ENCODE measurements at regions not wholly inside any gene's neighbourhood (a gene's known extent, or its start where the extent isn't known, plus 50 kb on each side); places are given as distances from the start of the nearest gene placed in this dataset.

DNA sequence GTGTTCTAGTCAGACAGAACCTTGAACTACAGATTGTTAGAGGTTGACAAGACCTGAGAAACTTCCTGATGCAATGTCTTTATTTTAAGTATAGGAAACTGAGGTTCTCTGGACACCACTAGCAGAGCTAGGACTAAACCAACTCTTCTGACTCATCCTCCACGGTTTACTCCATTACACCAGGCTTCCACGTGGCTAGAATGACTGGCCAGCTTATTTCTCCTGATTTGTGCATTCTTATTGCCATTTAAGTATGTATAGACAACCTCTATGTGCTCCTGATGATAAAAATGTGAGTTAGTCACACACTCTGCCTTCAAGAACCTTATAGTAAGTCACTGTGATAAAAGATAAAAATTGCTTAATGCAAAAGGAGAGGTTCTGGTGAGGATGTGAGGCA, 182.7 kb downstream of the MEX3B start:
- TF ChIP-seq CTCF (IDR thresholded peaks at IDR 0.05) (no peak), POLR2AphosphoS5 (IDR thresholded peaks at IDR 0.05) (no peak)

All from breast epithelium (tissue), 3 donors.